ENCODE measurements at regions not wholly inside any gene's neighbourhood (a gene's known extent, or its start where the extent isn't known, plus 50 kb on each side); places are given as distances from the start of the nearest gene placed in this dataset.

- Histone ChIP-seq H2AFZ (ENCODE audit: low read depth, low read length, severe bottlenecking) (no peak overlapping the region), H3K9ac (ENCODE audit: low read length) (no peak overlapping the region), H3K27me3 (ENCODE audit: low read length) (no peaks in the 10 kb centered on the region), H3K9me2 (replicated peaks; ENCODE audit: insufficient read depth, low read length) (no peaks in the 10 kb centered on the region), H3K27ac (ENCODE audit: low read depth, low read length) (no peak overlapping the region), H3K79me2 (ENCODE audit: insufficient read depth, low read length) (no peaks in the 10 kb centered on the region), H3K36me3 (ENCODE audit: low read length) (no peaks in the 10 kb centered on the region), H3F3A (ENCODE audit: insufficient read depth) (no peaks in the 10 kb centered on the region), H3K9me3 (ENCODE audit: insufficient read depth, low read length) (no peaks in the 10 kb centered on the region), H4K20me1 (ENCODE audit: low read depth, low read length) (no peaks in the 10 kb centered on the region), H3K4me2 (ENCODE audit: low read depth, low read length, poor library complexity, severe bottlenecking) (no peak overlapping the region), H3K4me3 (ENCODE audit: insufficient read depth, low read length, poor library complexity, severe bottlenecking) (no peak overlapping the region)
- TF ChIP-seq CTCF (IDR thresholded peaks at IDR 0.05; ENCODE audit: insufficient read depth, low read length, poor library complexity, severe bottlenecking), result no peak
- no peak for TF ChIP-seq EZH2phosphoT487 (conservative IDR thresholded peaks at IDR 0.05; ENCODE audit: low read length)
Measured at GRCh38 chr6:135601857-135602256, 104.3 kb upstream of the AHI1 start.

- TF ChIP-seq CTCF (IDR thresholded peaks at IDR 0.05; ENCODE audit: insufficient read depth, low read length, poor library complexity, severe bottlenecking), result no peak
- no peak for TF ChIP-seq EZH2phosphoT487 (conservative IDR thresholded peaks at IDR 0.05; ENCODE audit: low read length)
- Histone ChIP-seq H2AFZ (ENCODE audit: low read depth, low read length, severe bottlenecking) (no peak overlapping the region), H3K9me3 (ENCODE audit: insufficient read depth, low read length) (no peaks in the 10 kb centered on the region), H3K36me3 (ENCODE audit: low read length) (no peaks in the 10 kb centered on the region), H3K4me3 (ENCODE audit: insufficient read depth, low read length, poor library complexity, severe bottlenecking) (no peak overlapping the region), H3K27ac (ENCODE audit: low read depth, low read length) (no peak overlapping the region), H3K4me2 (ENCODE audit: low read depth, low read length, poor library complexity, severe bottlenecking) (no peak overlapping the region), H3F3A (ENCODE audit: insufficient read depth) (no peaks in the 10 kb centered on the region), H3K9me2 (replicated peaks; ENCODE audit: insufficient read depth, low read length) (no peaks in the 10 kb centered on the region), H4K20me1 (ENCODE audit: low read depth, low read length) (no peaks in the 10 kb centered on the region), H3K79me2 (ENCODE audit: insufficient read depth, low read length) (no peaks in the 10 kb centered on the region), H3K9ac (ENCODE audit: low read length) (no peak overlapping the region), H3K27me3 (ENCODE audit: low read length) (no peaks in the 10 kb centered on the region)
Measured at GRCh38 chr6:135603249-135603648, 105.7 kb upstream of the AHI1 start.

GRCh38 chr6:135604035-135604860 lies 106.7 kb upstream of the AHI1 start:
- no peaks in the 10 kb centered on the region for H3K36me3 ChIP-seq (ENCODE audit: low read length)
- H2AFZ ChIP-seq (ENCODE audit: low read depth, low read length, severe bottlenecking), result no peak overlapping the region

More at GRCh38 chr6:135604035-135604860, 106.7 kb upstream of the AHI1 start:
- Histone ChIP-seq H3K79me2 (ENCODE audit: insufficient read depth, low read length) (no peaks in the 10 kb centered on the region), H3K4me2 (ENCODE audit: low read depth, low read length, poor library complexity, severe bottlenecking) (no peak overlapping the region), H3K4me3 (ENCODE audit: insufficient read depth, low read length, poor library complexity, severe bottlenecking) (no peak overlapping the region), H4K20me1 (ENCODE audit: low read depth, low read length) (no peaks in the 10 kb centered on the region), H3K9me3 (ENCODE audit: insufficient read depth, low read length) (no peaks in the 10 kb centered on the region), H3K27me3 (ENCODE audit: low read length) (no peaks in the 10 kb centered on the region), H3K9me2 (replicated peaks; ENCODE audit: insufficient read depth, low read length) (no peaks in the 10 kb centered on the region), H3F3A (ENCODE audit: insufficient read depth) (no peaks in the 10 kb centered on the region), H3K27ac (ENCODE audit: low read depth, low read length) (no peak overlapping the region), H3K9ac (ENCODE audit: low read length) (no peak overlapping the region)
- TF ChIP-seq CTCF (IDR thresholded peaks at IDR 0.05; ENCODE audit: insufficient read depth, low read length, poor library complexity, severe bottlenecking) (no peak), EZH2phosphoT487 (conservative IDR thresholded peaks at IDR 0.05; ENCODE audit: low read length) (no peak)

Measured in SU-DHL-6 (cell line).